OCI-LY7 (cell line): ENCODE measurements at regions not wholly inside any gene's neighbourhood (a gene's known extent, or its start where the extent isn't known, plus 50 kb on each side); places are given as distances from the start of the nearest gene placed in this dataset.

ENCODE experiments used
- BruUV-seq: library from RNA; stranded (reverse); fragments of 400-500 nt; replicated peaks from 2 replicates; lab custom pipeline; 2021; lab: Mats Ljungman, UMichigan
- CTCF ChIA-PET: fragments of 300-600 bp; sonication (Branson Sonifier 250); formaldehyde crosslinking; loops from one replicate; lab custom pipeline; 2022; ENCODE audit warnings: antibody characterized with exemption; ENCODE audit not compliant: unreplicated experiment; lab: Charles Lee
- POLR2A ChIA-PET: fragments of 300-600 bp; sonication (Branson Sonifier 250); formaldehyde crosslinking; loops from one replicate; lab custom pipeline; 2022; ENCODE audit warnings: antibody characterized with exemption; lab: Charles Lee
- DNase-seq: peaks from one replicate; pipeline ENCODE4 v3.0.0-alpha.2; 2015; ENCODE audit warnings: low spot score
- H2AFZ ChIP-seq: fragments of 200-600 bp; sonication (generic), shearing (Covaris generic); 2 replicates; pipeline ENCODE4 v1.6.1; 2014; ENCODE audit warnings: mild to moderate bottlenecking, antibody characterized with exemption, low read length, moderate library complexity
- H3K27ac ChIP-seq: fragments of 200-600 bp; sonication (generic); 2 replicates; pipeline ENCODE4 v1.5.1; 2014; ENCODE audit warnings: mixed run types, low read depth, mild to moderate bottlenecking, moderate library complexity, low read length, inconsistent platforms; ENCODE audit not compliant: poor library complexity, severe bottlenecking
- H3K36me3 ChIP-seq: fragments of 200-600 bp; sonication (generic); 2 replicates; pipeline ENCODE4 v1.6.1; 2014; ENCODE audit warnings: mild to moderate bottlenecking, antibody characterized with exemption, low read length, moderate library complexity, mixed read lengths; ENCODE audit not compliant: insufficient read depth
- H3K4me1 ChIP-seq: fragments of 200-600 bp; sonication (generic); 2 replicates; pipeline ENCODE4 v1.5.1; 2014; ENCODE audit warnings: mild to moderate bottlenecking, low read length; ENCODE audit not compliant: insufficient read depth, poor library complexity, severe bottlenecking
- H3K4me2 ChIP-seq: fragments of 200-600 bp; sonication (generic); 2 replicates; pipeline ENCODE4 v1.6.1; 2014; ENCODE audit warnings: mild to moderate bottlenecking, low read length
- H3K4me3 ChIP-seq: fragments of 200-600 bp; sonication (generic); 2 replicates; pipeline ENCODE4 v1.5.1; 2014; ENCODE audit warnings: mild to moderate bottlenecking, low read depth, low read length; ENCODE audit not compliant: poor library complexity, severe bottlenecking
- H3K79me2 ChIP-seq: fragments of 200-600 bp; sonication (generic); 2 replicates; pipeline ENCODE4 v1.6.1; 2016; ENCODE audit warnings: low read depth, mild to moderate bottlenecking, low read length, moderate library complexity, mixed read lengths; ENCODE audit not compliant: insufficient read depth
- H3K9me2 ChIP-seq: fragments of 200-600 bp; sonication (generic); 2 replicates; pipeline ENCODE4 v1.6.1; 2016; ENCODE audit warnings: mild to moderate bottlenecking, low read length, mixed read lengths; ENCODE audit not compliant: insufficient read depth
- H3K9me3 ChIP-seq: fragments of 200-600 bp; sonication (generic); 2 replicates; pipeline ENCODE4 v1.6.1; 2014; ENCODE audit warnings: mild to moderate bottlenecking, mixed run types, low read length, mixed read lengths
- H4K20me1 ChIP-seq: fragments of 200-600 bp; sonication (generic); 2 replicates; pipeline ENCODE4 v1.6.1; 2014; ENCODE audit warnings: mild to moderate bottlenecking, antibody characterized with exemption, low read length, moderate library complexity, mixed read lengths; ENCODE audit not compliant: insufficient read depth
- EZH2phosphoT487 ChIP-seq: fragments of 200-600 bp; sonication (generic); IDR thresholded peaks from 2 replicates; pipeline ENCODE4 v1.6.1; 2018; ENCODE audit warnings: low read depth, borderline replicate concordance, mild to moderate bottlenecking, mixed run types, antibody characterized with exemption, low read length, moderate library complexity, mixed read lengths
- intact Hi-C: fragments of 100-400 bp; cut with micrococcal nuclease; formaldehyde crosslinking; loops from one replicate; pipeline ENCODE4 v1.10.0; 2022; ENCODE audit not compliant: unreplicated experiment
- TF ChIP-seq, protein P1 (sequence below): fragments of 200-600 bp; sonication (generic); conservative IDR thresholded peaks from 2 replicates; pipeline ENCODE4 v1.5.1; 2014; ENCODE audit warnings: mild to moderate bottlenecking, antibody characterized with exemption, low read length, moderate library complexity, mixed read lengths

- Histone ChIP-seq H3K9me3 (no peaks in the 10 kb centered on the region), H3K4me2 (no peak overlapping the region), H3K27ac (no peak overlapping the region), H3K4me1 (no peaks in the 10 kb centered on the region), H4K20me1 (no peaks in the 10 kb centered on the region), H3K9me2 (no peaks in the 10 kb centered on the region), H3K4me3 (no peak overlapping the region), H3K36me3 (no peaks in the 10 kb centered on the region), H2AFZ (no peak overlapping the region), H3K79me2 (no peaks in the 10 kb centered on the region)
- DNase-seq = no peak
- ChIA-PET CTCF (no interaction called here), POLR2A (interaction anchor here (0.5 to 0.8 kb wide), 2 partner anchors 571 to 620 kb away, joined by 4 to 5 read pairs; no protein-coding TSS in a partner anchor)
- intact Hi-C loops = no loop called here
- BruUV-seq = no TSS peak
- TF ChIP-seq EZH2phosphoT487 = no peak
- TF ChIP-seq, protein P1, sequence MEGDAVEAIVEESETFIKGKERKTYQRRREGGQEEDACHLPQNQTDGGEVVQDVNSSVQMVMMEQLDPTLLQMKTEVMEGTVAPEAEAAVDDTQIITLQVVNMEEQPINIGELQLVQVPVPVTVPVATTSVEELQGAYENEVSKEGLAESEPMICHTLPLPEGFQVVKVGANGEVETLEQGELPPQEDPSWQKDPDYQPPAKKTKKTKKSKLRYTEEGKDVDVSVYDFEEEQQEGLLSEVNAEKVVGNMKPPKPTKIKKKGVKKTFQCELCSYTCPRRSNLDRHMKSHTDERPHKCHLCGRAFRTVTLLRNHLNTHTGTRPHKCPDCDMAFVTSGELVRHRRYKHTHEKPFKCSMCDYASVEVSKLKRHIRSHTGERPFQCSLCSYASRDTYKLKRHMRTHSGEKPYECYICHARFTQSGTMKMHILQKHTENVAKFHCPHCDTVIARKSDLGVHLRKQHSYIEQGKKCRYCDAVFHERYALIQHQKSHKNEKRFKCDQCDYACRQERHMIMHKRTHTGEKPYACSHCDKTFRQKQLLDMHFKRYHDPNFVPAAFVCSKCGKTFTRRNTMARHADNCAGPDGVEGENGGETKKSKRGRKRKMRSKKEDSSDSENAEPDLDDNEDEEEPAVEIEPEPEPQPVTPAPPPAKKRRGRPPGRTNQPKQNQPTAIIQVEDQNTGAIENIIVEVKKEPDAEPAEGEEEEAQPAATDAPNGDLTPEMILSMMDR = no peak
These were observed 221.9 kb upstream of the FGGY start for GRCh38 chr1:59075021-59075420.

GRCh38 chr1:59076612-59077011, 220.3 kb upstream of the FGGY start:
- no TSS peak for BruUV-seq
- peak; percentile 2 for DNase-seq
- H3K4me2 ChIP-seq = no peak overlapping the region
- ChIA-PET POLR2A (no interaction called here), CTCF (no interaction called here)
- no peak overlapping the region for H3K27ac ChIP-seq
- TF ChIP-seq, protein P1 = 0 out of 2 replicates have a peak, but pooled peaks have one; percentile 16
- no peak for TF ChIP-seq EZH2phosphoT487
- H3K79me2 ChIP-seq = no peaks in the 10 kb centered on the region
- H4K20me1 ChIP-seq = no peaks in the 10 kb centered on the region
- no peaks in the 10 kb centered on the region for H3K9me3 ChIP-seq
- intact Hi-C loops = no loop called here
- no peaks in the 10 kb centered on the region for H3K36me3 ChIP-seq
- H3K4me3 ChIP-seq = no peak overlapping the region
- H2AFZ ChIP-seq = no peak overlapping the region
- no peaks in the 10 kb centered on the region for H3K4me1 ChIP-seq
- H3K9me2 ChIP-seq = no peaks in the 10 kb centered on the region

DNA sequence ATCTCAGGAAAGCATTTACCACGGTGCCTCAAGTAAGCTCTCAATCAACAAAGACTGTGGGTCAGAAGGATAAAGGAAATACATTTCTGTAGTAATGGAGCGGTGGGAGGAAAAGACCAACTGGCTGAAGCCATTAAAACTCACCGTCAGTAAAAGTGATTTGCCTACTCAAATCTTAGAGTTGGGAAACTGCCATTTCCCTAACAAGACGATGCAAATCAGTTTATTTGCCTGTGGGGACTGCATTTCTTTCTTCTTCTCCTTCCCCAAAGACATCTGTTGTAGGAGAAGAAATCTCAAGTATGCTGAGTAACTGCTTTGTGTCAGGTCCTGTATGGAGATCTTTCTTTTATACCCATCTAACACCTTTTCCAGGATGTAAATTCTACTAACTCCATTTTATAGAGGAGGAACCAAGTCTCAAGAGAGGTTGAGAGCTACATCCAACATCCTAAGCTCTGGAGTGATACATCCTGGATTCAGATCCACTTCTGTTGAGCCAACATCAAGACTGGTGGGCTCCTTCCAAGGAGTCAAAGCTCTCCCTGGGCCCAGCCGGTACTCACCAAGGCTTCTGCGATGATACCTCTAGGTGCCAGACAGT, 219.3 kb upstream of the FGGY start:
- no peak for DNase-seq
- H2AFZ ChIP-seq = no peak overlapping the region
- H3K36me3 ChIP-seq = no peaks in the 10 kb centered on the region
- H3K4me2 ChIP-seq = no peak overlapping the region
- ChIA-PET CTCF (no interaction called here), POLR2A (no interaction called here)
- H3K27ac ChIP-seq = no peak overlapping the region
- TF ChIP-seq EZH2phosphoT487 = no peak
- TF ChIP-seq, protein P1 = no peak
- no peaks in the 10 kb centered on the region for H3K9me2 ChIP-seq
- H3K79me2 ChIP-seq = no peaks in the 10 kb centered on the region
- H3K4me1 ChIP-seq = no peaks in the 10 kb centered on the region
- BruUV-seq = no TSS peak
- H3K4me3 ChIP-seq = no peak overlapping the region
- no peaks in the 10 kb centered on the region for H3K9me3 ChIP-seq
- no peaks in the 10 kb centered on the region for H4K20me1 ChIP-seq
- intact Hi-C loops = no loop called here
